OCI-LY1 (cell line): ENCODE measurements at regions not wholly inside any gene's neighbourhood (a gene's known extent, or its start where the extent isn't known, plus 50 kb on each side); places are given as distances from the start of the nearest gene placed in this dataset.

Experiments
- H2AFZ ChIP-seq: fragments of 200-600 bp; sonication (generic), shearing (Covaris generic); 2 replicates; pipeline ENCODE4 v1.6.0; 2014; ENCODE audit warnings: antibody characterized with exemption, mild to moderate bottlenecking, low read length
- H3F3A ChIP-seq: fragments of 200-600 bp; sonication (generic), shearing (Covaris generic); 2 replicates; pipeline ENCODE4 v1.6.0; 2014; ENCODE audit warnings: mild to moderate bottlenecking, antibody characterized with exemption, low read length, moderate library complexity; ENCODE audit not compliant: insufficient read depth
- H3K27ac ChIP-seq: fragments of 200-600 bp; sonication (generic); 2 replicates; pipeline ENCODE4 v1.5.1; 2014; ENCODE audit warnings: low read length, mixed run types, mild to moderate bottlenecking, low read depth; ENCODE audit not compliant: poor library complexity, severe bottlenecking
- H3K27me3 ChIP-seq: fragments of 200-600 bp; sonication (generic); 2 replicates; pipeline ENCODE4 v1.6.0; 2014; ENCODE audit warnings: antibody characterized with exemption, mild to moderate bottlenecking, low read length, moderate library complexity; ENCODE audit not compliant: insufficient read depth
- H3K36me3 ChIP-seq: fragments of 200-600 bp; sonication (generic); 2 replicates; pipeline ENCODE4 v1.6.1; 2014; ENCODE audit warnings: mild to moderate bottlenecking, antibody characterized with exemption, low read length, moderate library complexity, mixed read lengths; ENCODE audit not compliant: insufficient read depth
- H3K4me1 ChIP-seq: fragments of 200-600 bp; sonication (generic); 2 replicates; pipeline ENCODE4 v1.5.1; 2014; ENCODE audit warnings: mild to moderate bottlenecking, low read length, moderate library complexity; ENCODE audit not compliant: insufficient read depth, severe bottlenecking
- H3K4me2 ChIP-seq: fragments of 200-600 bp; sonication (generic), shearing (Covaris generic); 2 replicates; pipeline ENCODE4 v1.6.1; 2014; ENCODE audit warnings: low read length
- H3K4me3 ChIP-seq: fragments of 200-600 bp; sonication (generic); 2 replicates; pipeline ENCODE4 v1.5.1; 2014; ENCODE audit warnings: low read length, low read depth, mild to moderate bottlenecking, mixed read lengths; ENCODE audit not compliant: poor library complexity, severe bottlenecking
- H3K79me2 ChIP-seq: fragments of 200-600 bp; shearing (Covaris generic); 2 replicates; pipeline ENCODE4 v1.6.1; 2016; ENCODE audit warnings: mixed run types, low read length, mixed read lengths; ENCODE audit not compliant: insufficient read depth
- H3K9ac ChIP-seq: fragments of 200-600 bp; sonication (generic), shearing (Covaris generic); 2 replicates; pipeline ENCODE4 v1.6.1; 2014; ENCODE audit warnings: mild to moderate bottlenecking, low read length, mixed read lengths
- H3K9me2 ChIP-seq: fragments of 200-600 bp; sonication (generic), shearing (Covaris generic); 2 replicates; pipeline ENCODE4 v1.6.1; 2014; ENCODE audit warnings: low read depth, mild to moderate bottlenecking, low read length, mixed read lengths
- H3K9me3 ChIP-seq: fragments of 200-600 bp; shearing (Covaris generic); 2 replicates; pipeline ENCODE4 v1.6.1; 2014; ENCODE audit warnings: low read length, mixed read lengths
- H4K20me1 ChIP-seq: fragments of 200-600 bp; sonication (generic), shearing (Covaris generic); 2 replicates; pipeline ENCODE4 v1.6.0; 2016; ENCODE audit warnings: mild to moderate bottlenecking, low read length; ENCODE audit not compliant: insufficient read depth
- EZH2 ChIP-seq: fragments of 200-600 bp; sonication (generic), shearing (Covaris generic); IDR thresholded peaks from 2 replicates; pipeline ENCODE4 v1.8.0; 2017; ENCODE audit warnings: borderline replicate concordance, mixed run types, mild to moderate bottlenecking, antibody characterized with exemption, low read length, moderate library complexity, mixed read lengths
- TF ChIP-seq, protein P1 (sequence below): fragments of 200-600 bp; sonication (generic), shearing (Covaris generic); IDR thresholded peaks from 2 replicates; pipeline ENCODE4 v1.5.1; 2017; ENCODE audit warnings: mild to moderate bottlenecking, antibody characterized with exemption, low read length, moderate library complexity, mixed read lengths

DNA sequence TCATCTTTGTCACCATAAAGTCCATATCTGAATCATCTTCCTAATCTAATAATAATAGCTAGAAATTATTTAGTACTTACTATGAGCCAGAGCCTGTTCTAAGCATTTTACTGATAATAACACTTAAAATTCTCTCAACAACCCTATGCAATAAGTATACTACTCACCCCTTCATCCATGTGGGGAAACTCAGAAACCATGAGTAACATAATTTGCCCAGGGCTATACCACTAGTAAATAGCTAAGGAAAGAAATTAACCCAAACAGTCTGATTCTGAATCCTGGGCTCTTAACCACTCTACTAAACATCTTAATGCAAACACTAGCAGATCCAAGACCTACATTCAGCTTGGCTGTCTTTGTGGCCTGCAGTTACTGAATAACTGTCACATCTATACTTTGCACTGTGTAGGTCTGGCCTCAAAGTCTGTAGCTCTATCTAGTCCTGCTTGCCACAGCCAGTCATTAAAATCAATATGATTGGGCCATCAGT is 394.8 kb upstream of the ESRRG start:
- Histone ChIP-seq H3K9me3 (no peaks in the 10 kb centered on the region), H3K4me1 (no peaks in the 10 kb centered on the region), H3K9ac (no peak overlapping the region), H3K9me2 (no peaks in the 10 kb centered on the region), H3F3A (no peaks in the 10 kb centered on the region), H3K27me3 (no peaks in the 10 kb centered on the region), H4K20me1 (no peaks in the 10 kb centered on the region), H3K79me2 (no peaks in the 10 kb centered on the region), H2AFZ (no peak overlapping the region), H3K4me3 (no peak overlapping the region), H3K4me2 (no peak overlapping the region), H3K36me3 (no peaks in the 10 kb centered on the region), H3K27ac (no peak overlapping the region)
- TF ChIP-seq EZH2: no peak
- TF ChIP-seq, protein P1, sequence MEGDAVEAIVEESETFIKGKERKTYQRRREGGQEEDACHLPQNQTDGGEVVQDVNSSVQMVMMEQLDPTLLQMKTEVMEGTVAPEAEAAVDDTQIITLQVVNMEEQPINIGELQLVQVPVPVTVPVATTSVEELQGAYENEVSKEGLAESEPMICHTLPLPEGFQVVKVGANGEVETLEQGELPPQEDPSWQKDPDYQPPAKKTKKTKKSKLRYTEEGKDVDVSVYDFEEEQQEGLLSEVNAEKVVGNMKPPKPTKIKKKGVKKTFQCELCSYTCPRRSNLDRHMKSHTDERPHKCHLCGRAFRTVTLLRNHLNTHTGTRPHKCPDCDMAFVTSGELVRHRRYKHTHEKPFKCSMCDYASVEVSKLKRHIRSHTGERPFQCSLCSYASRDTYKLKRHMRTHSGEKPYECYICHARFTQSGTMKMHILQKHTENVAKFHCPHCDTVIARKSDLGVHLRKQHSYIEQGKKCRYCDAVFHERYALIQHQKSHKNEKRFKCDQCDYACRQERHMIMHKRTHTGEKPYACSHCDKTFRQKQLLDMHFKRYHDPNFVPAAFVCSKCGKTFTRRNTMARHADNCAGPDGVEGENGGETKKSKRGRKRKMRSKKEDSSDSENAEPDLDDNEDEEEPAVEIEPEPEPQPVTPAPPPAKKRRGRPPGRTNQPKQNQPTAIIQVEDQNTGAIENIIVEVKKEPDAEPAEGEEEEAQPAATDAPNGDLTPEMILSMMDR: no peak

DNA sequence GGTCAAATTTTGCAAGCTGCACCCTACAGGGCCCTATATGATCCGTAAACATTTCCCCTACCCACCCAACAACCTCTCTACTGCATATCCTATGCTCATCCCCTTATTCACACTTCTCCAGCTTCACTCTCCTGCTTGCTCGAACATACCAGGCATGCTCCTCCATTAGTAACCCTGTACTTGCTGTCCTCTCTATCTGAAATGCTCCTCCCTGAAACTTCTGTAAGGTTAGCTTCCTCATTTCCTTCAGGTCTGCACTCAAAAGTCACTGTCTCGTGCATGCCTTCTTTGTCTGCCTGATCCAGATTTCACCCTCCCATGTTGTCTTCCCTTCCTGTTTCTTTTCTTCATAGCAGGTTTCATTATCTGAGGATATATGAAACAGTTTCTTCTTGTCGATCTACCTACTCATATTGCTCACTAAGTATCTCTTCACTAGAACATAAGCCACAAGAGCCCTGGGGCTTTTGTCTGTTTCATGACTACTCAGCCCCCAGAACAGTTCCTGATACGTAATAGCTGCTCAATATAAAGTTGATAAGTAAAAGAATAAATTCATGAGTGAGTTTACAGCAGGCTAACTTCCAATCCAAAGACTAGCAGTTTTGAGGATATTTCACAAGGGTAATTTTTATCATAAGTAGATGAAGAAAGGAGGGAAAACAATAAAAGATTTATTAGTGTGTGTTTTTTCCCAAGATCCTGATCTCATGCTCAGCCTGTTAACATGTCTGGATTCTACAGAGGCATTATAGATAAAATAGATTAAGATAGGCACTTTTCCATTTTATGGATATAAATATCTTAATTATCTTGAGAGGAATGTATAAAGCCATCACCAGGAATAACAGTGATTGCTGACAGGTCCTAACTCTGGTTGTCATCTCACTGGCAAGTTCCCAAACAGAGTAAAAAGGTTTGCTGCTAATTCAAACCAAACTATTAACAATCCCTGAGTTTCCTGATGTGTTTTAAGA is 392.5 kb upstream of the ESRRG start:
- Histone ChIP-seq H3K4me1 (no peaks in the 10 kb centered on the region), H3K4me2 (no peak overlapping the region), H2AFZ (no peak overlapping the region)

DNA sequence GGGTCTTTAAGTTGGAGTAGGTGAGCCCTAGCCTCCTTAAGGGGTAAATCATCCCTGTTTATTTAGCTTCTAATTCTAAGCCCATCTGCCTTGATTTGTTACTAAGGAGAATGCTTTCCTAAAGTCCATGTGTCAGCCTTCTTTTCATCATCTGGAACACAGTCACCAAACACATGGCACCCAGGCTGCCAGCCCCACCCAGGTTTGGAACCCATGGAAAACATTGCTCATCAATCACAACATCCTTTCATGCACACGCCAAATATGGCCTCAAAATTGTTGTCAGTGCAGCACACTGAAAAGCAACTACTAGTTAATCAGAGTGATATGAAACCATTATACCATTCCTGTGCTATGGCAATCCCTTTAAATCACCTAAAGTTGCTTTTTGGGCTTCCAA is 386.7 kb upstream of the ESRRG start:
- Histone ChIP-seq H3K9me2 (no peaks in the 10 kb centered on the region), H3K4me1 (no peaks in the 10 kb centered on the region), H2AFZ (no peak overlapping the region), H3K79me2 (no peaks in the 10 kb centered on the region), H3K9ac (no peak overlapping the region), H3F3A (no peaks in the 10 kb centered on the region), H3K36me3 (no peaks in the 10 kb centered on the region), H3K4me3 (no peak overlapping the region), H3K27ac (no peak overlapping the region), H3K4me2 (no peak overlapping the region), H4K20me1 (no peaks in the 10 kb centered on the region), H3K27me3 (no peaks in the 10 kb centered on the region), H3K9me3 (no peaks in the 10 kb centered on the region)
- no peak for TF ChIP-seq EZH2
- TF ChIP-seq, protein P1: no peak

More for the DNA sequence above, 392.5 kb upstream of the ESRRG start:
- Histone ChIP-seq H3F3A (no peaks in the 10 kb centered on the region), H3K4me3 (no peak overlapping the region), H3K27ac (no peak overlapping the region), H3K9me3 (no peaks in the 10 kb centered on the region), H3K9ac (no peak overlapping the region), H4K20me1 (no peaks in the 10 kb centered on the region), H3K36me3 (no peaks in the 10 kb centered on the region), H3K79me2 (no peaks in the 10 kb centered on the region), H3K27me3 (no peaks in the 10 kb centered on the region), H3K9me2 (no peaks in the 10 kb centered on the region)
- TF ChIP-seq, protein P1: no peak
